ENCODE measurements at regions not wholly inside any gene's neighbourhood (a gene's known extent, or its start where the extent isn't known, plus 50 kb on each side); places are given as distances from the start of the nearest gene placed in this dataset.

GRCh38 chr10:29807163-29807806, 172.5 kb upstream of the SVIL start:
- no peak for TF ChIP-seq CTCF (CRISPR knock-in tag; IDR thresholded peaks at IDR 0.05)
- TF ChIP-seq ETV5 (CRISPR knock-in tag; IDR thresholded peaks at IDR 0.05; ENCODE audit: borderline replicate concordance) = no peak
- no peak for TF ChIP-seq RXRA (CRISPR knock-in tag; IDR thresholded peaks at IDR 0.05)
- no peak for TF ChIP-seq ATF6 (CRISPR knock-in tag; conservative IDR thresholded peaks at IDR 0.05)
- TF ChIP-seq EZH2 (conservative IDR thresholded peaks at IDR 0.05; ENCODE audit: low read depth, low read length) = no peak
